Upper lobe of right lung (tissue), 1 donor: ENCODE measurements at regions not wholly inside any gene's neighbourhood (a gene's known extent, or its start where the extent isn't known, plus 50 kb on each side); places are given as distances from the start of the nearest gene placed in this dataset.

Experiments used
- ATAC-seq: fragments of 200-7000 bp; cut with Tn5 transposase; one replicate; pipeline ENCODE4 v1.9.1; 2020; ENCODE audit warnings: mild to moderate bottlenecking, moderate library complexity
- DNase-seq: peaks from one replicate; pipeline ENCODE4 v3.0.0-alpha.2; 2020
- H3K27ac ChIP-seq: fragments of 200-600 bp; one replicate; pipeline ENCODE4 v1.8.0; 2022
- H3K27me3 ChIP-seq: fragments of 200-600 bp; one replicate; pipeline ENCODE4 v1.8.0; 2022; ENCODE audit warnings: mild to moderate bottlenecking
- H3K36me3 ChIP-seq: fragments of 200-600 bp; one replicate; pipeline ENCODE4 v1.8.0; 2022
- H3K4me1 ChIP-seq: fragments of 200-600 bp; one replicate; pipeline ENCODE4 v1.8.0; 2022
- H3K4me3 ChIP-seq: fragments of 200-600 bp; one replicate; pipeline ENCODE4 v1.8.0; 2022; ENCODE audit warnings: mild to moderate bottlenecking
- H3K9me3 ChIP-seq: fragments of 200-600 bp; one replicate; pipeline ENCODE4 v1.8.0; 2022
- CTCF ChIP-seq: fragments of 200-600 bp; IDR thresholded peaks from one replicate; pipeline ENCODE4 v1.8.0; 2022; ENCODE audit warnings: antibody characterized with exemption
- intact Hi-C: fragments of 100-400 bp; cut with DNase I; formaldehyde crosslinking; loops from one replicate; pipeline ENCODE4 v1.11.0; 2022
- donor health status: DM: no; HTN: yes; CAD: no; lungs with severe emphysema.

GRCh38 chr7:50212666-50213621 lies 91.6 kb upstream of the IKZF1 start:
- intact Hi-C loops: no loop called here
- H3K36me3 ChIP-seq: no peaks in the 10 kb centered on the region
- H3K4me1 ChIP-seq: peaks cover 9% of the 10 kb centered on the region
- ATAC-seq (peak; percentile 56), DNase-seq (no peak)
- H3K9me3 ChIP-seq: no peaks in the 10 kb centered on the region
- no peak overlapping the region for H3K4me3 ChIP-seq
- no peak for TF ChIP-seq CTCF
- H3K27ac ChIP-seq: no peak overlapping the region
- no peaks in the 10 kb centered on the region for H3K27me3 ChIP-seq

- no peak for TF ChIP-seq CTCF
- H3K36me3 ChIP-seq: no peaks in the 10 kb centered on the region
- H3K4me1 ChIP-seq: no peaks in the 10 kb centered on the region
- H3K27me3 ChIP-seq: no peaks in the 10 kb centered on the region
- ATAC-seq (no peak), DNase-seq (no peak)
- no peak overlapping the region for H3K4me3 ChIP-seq
- no peaks in the 10 kb centered on the region for H3K9me3 ChIP-seq
- intact Hi-C loops: no loop called here
- H3K27ac ChIP-seq: no peak overlapping the region
Measured at GRCh38 chr7:50212016-50212325, 92.5 kb upstream of the IKZF1 start.

- no peak for ATAC-seq
- DNase-seq: no peak
Measured at GRCh38 chr7:50211130-50212015, 93.1 kb upstream of the IKZF1 start.

GRCh38 chr7:50210706-50211115 lies 93.8 kb upstream of the IKZF1 start:
- TF ChIP-seq CTCF: no peak
- no peaks in the 10 kb centered on the region for H3K36me3 ChIP-seq
- intact Hi-C loops: no loop called here
- no peak overlapping the region for H3K4me3 ChIP-seq
- no peak overlapping the region for H3K27ac ChIP-seq
- H3K27me3 ChIP-seq: no peaks in the 10 kb centered on the region
- DNase-seq: no peak
- no peak for ATAC-seq
- H3K4me1 ChIP-seq: no peaks in the 10 kb centered on the region
- H3K9me3 ChIP-seq: no peaks in the 10 kb centered on the region

More at GRCh38 chr7:50211130-50212015, 93.1 kb upstream of the IKZF1 start:
- H3K27ac ChIP-seq: no peak overlapping the region
- no peak for TF ChIP-seq CTCF
- no peaks in the 10 kb centered on the region for H3K36me3 ChIP-seq
- intact Hi-C loops: no loop called here
- no peaks in the 10 kb centered on the region for H3K9me3 ChIP-seq
- H3K4me3 ChIP-seq: no peak overlapping the region
- no peaks in the 10 kb centered on the region for H3K27me3 ChIP-seq
- no peaks in the 10 kb centered on the region for H3K4me1 ChIP-seq

- no peaks in the 10 kb centered on the region for H3K36me3 ChIP-seq
- no peaks in the 10 kb centered on the region for H3K9me3 ChIP-seq
- no peaks in the 10 kb centered on the region for H3K4me1 ChIP-seq
- TF ChIP-seq CTCF: no peak
- intact Hi-C loops: no loop called here
- ATAC-seq (no peak), DNase-seq (no peak)
- no peak overlapping the region for H3K4me3 ChIP-seq
- no peaks in the 10 kb centered on the region for H3K27me3 ChIP-seq
- H3K27ac ChIP-seq: no peak overlapping the region
Measured at GRCh38 chr7:50209461-50210135, 94.9 kb upstream of the IKZF1 start.
